PC-3 (cell line): ENCODE measurements at regions not wholly inside any gene's neighbourhood (a gene's known extent, or its start where the extent isn't known, plus 50 kb on each side); places are given as distances from the start of the nearest gene placed in this dataset.

Experiments
- ATAC-seq: fragments of 200-7000 bp; cut with Tn5 transposase; 2 replicates; pipeline ENCODE4 v1.9.1; 2020; ENCODE audit warnings: mild to moderate bottlenecking, moderate library complexity
- BruUV-seq: library from RNA; stranded (reverse); fragments of 400-500 nt; replicated peaks from 2 replicates; lab custom pipeline; 2021; lab: Mats Ljungman, UMichigan
- CTCF ChIA-PET: fragments of 300-600 bp; sonication (Branson Sonifier 250); formaldehyde crosslinking; loops from one replicate; lab custom pipeline; 2022; ENCODE audit warnings: antibody characterized with exemption; lab: Charles Lee
- POLR2A ChIA-PET: fragments of 300-600 bp; sonication (Branson Sonifier 250); formaldehyde crosslinking; loops from one replicate; lab custom pipeline; 2022; ENCODE audit warnings: antibody characterized with exemption; ENCODE audit not compliant: unreplicated experiment; lab: Charles Lee
- DNase-seq: peaks from one replicate; pipeline ENCODE4 v3.0.0-alpha.2; 2015
- H2AFZ ChIP-seq: fragments of 300-600 bp; sonication (generic); 2 replicates; pipeline ENCODE4 v1.6.0; 2016; ENCODE audit warnings: antibody characterized with exemption, low read length
- H3F3A ChIP-seq: fragments of 300-600 bp; sonication (generic); one replicate; pipeline ENCODE4 v1.6.0; 2017; ENCODE audit warnings: antibody characterized with exemption, low read length, control low read depth, mild to moderate bottlenecking; ENCODE audit not compliant: unreplicated experiment
- H3K27ac ChIP-seq: fragments of 300-600 bp; sonication (generic); 2 replicates; pipeline ENCODE4 v1.5.1; 2016; ENCODE audit warnings: mild to moderate bottlenecking, low read length
- H3K27me3 ChIP-seq: fragments of 300-600 bp; sonication (generic); 2 replicates; pipeline ENCODE4 v1.6.1; 2016; ENCODE audit warnings: low read length, mixed read lengths
- H3K36me3 ChIP-seq: fragments of 300-600 bp; sonication (generic); 2 replicates; pipeline ENCODE4 v1.6.1; 2016; ENCODE audit warnings: low read depth, mixed run types, low read length, mixed read lengths
- H3K4me1 ChIP-seq: fragments of 300-600 bp; sonication (generic); 2 replicates; pipeline ENCODE4 v1.5.1; 2016; ENCODE audit warnings: low read length; ENCODE audit not compliant: insufficient read depth
- H3K4me2 ChIP-seq: fragments of 300-600 bp; sonication (generic); 2 replicates; pipeline ENCODE4 v1.6.0; 2016; ENCODE audit warnings: low read length
- H3K4me3 ChIP-seq: fragments of 300-600 bp; sonication (generic); 2 replicates; pipeline ENCODE4 v1.5.1; 2016; ENCODE audit warnings: mild to moderate bottlenecking, low read length, mixed read lengths
- H3K79me2 ChIP-seq: fragments of 300-600 bp; sonication (generic); 2 replicates; pipeline ENCODE4 v1.6.1; 2017; ENCODE audit warnings: low read length, mixed read lengths
- H3K9ac ChIP-seq: fragments of 300-600 bp; sonication (generic); 2 replicates; pipeline ENCODE4 v1.6.0; 2016; ENCODE audit warnings: mild to moderate bottlenecking, low read length
- H3K9me2 ChIP-seq: fragments of 300-600 bp; sonication (generic); replicated peaks from 2 replicates; pipeline ENCODE4 v1.6.1; 2016; ENCODE audit warnings: mixed run types, low read length, mixed read lengths
- H3K9me3 ChIP-seq: fragments of 300-600 bp; sonication (generic); 2 replicates; pipeline ENCODE4 v1.6.1; 2016; ENCODE audit warnings: low read length, mixed read lengths
- H4K20me1 ChIP-seq: fragments of 300-600 bp; sonication (generic); 2 replicates; pipeline ENCODE4 v1.6.1; 2016; ENCODE audit warnings: low read length, mixed read lengths
- CTCF ChIP-seq: fragments of 300-600 bp; sonication (generic); conservative IDR thresholded peaks from 2 replicates; pipeline ENCODE4 v1.5.1; 2017; ENCODE audit warnings: antibody characterized with exemption, low read depth, mild to moderate bottlenecking, low read length
- EZH2 ChIP-seq: fragments of 300-600 bp; sonication (generic); IDR thresholded peaks from one replicate; pipeline ENCODE4 v1.6.1; 2017; ENCODE audit warnings: antibody characterized with exemption, mild to moderate bottlenecking, low read length; ENCODE audit not compliant: unreplicated experiment
- EZH2phosphoT487 ChIP-seq: fragments of 300-600 bp; sonication (generic); IDR thresholded peaks from 2 replicates; pipeline ENCODE4 v1.6.1; 2018; ENCODE audit warnings: mild to moderate bottlenecking, antibody characterized with exemption, low read length, borderline replicate concordance
- intact Hi-C: fragments of 100-400 bp; cut with micrococcal nuclease; formaldehyde crosslinking; loops from 2 replicates; pipeline ENCODE4 v1.9.0; 2023

- Histone ChIP-seq H3K27me3 (no peaks in the 10 kb centered on the region), H2AFZ (no peak overlapping the region), H3K27ac (no peak overlapping the region), H3K9me3 (no peaks in the 10 kb centered on the region), H3K4me1 (no peaks in the 10 kb centered on the region), H3K9ac (no peak overlapping the region), H3F3A (no peaks in the 10 kb centered on the region), H3K4me3 (no peak overlapping the region), H4K20me1 (no peaks in the 10 kb centered on the region), H3K36me3 (no peaks in the 10 kb centered on the region), H3K4me2 (no peak overlapping the region), H3K9me2 (no peaks in the 10 kb centered on the region), H3K79me2 (no peaks in the 10 kb centered on the region)
- ATAC-seq (no peak), DNase-seq (no peak)
- TF ChIP-seq CTCF (no peak), EZH2phosphoT487 (no peak)
- CTCF ChIA-PET: no interaction called here
- BruUV-seq: no TSS peak
- POLR2A ChIA-PET: no interaction called here
- intact Hi-C loops: no loop called here
Observed at GRCh38 chr18:60775978-60776377, 403.4 kb upstream of the MC4R start.

GRCh38 chr18:60784161-60784560 is 411.6 kb upstream of the MC4R start:
- Histone ChIP-seq H3K27ac (no peak overlapping the region), H2AFZ (no peak overlapping the region), H3K4me2 (no peak overlapping the region), H3K9me2 (no peaks in the 10 kb centered on the region), H3K79me2 (no peaks in the 10 kb centered on the region), H3K27me3 (peaks cover 14% of the 10 kb centered on the region), H3K9ac (no peak overlapping the region), H3K4me1 (no peaks in the 10 kb centered on the region), H3K4me3 (no peak overlapping the region), H3K9me3 (no peaks in the 10 kb centered on the region), H4K20me1 (no peaks in the 10 kb centered on the region), H3F3A (no peaks in the 10 kb centered on the region), H3K36me3 (no peaks in the 10 kb centered on the region)
- ATAC-seq (no peak), DNase-seq (no peak)
- no peak for TF ChIP-seq EZH2phosphoT487
- TF ChIP-seq EZH2: no peak
- TF ChIP-seq CTCF: no peak
- ChIA-PET CTCF (no interaction called here), POLR2A (no interaction called here)
- intact Hi-C loops: no loop called here
- no TSS peak for BruUV-seq

- no peak overlapping the region for H3K4me2 ChIP-seq
- H4K20me1 ChIP-seq: no peaks in the 10 kb centered on the region
- H3K4me3 ChIP-seq: no peak overlapping the region
- ChIA-PET CTCF (no interaction called here), POLR2A (no interaction called here)
- no peaks in the 10 kb centered on the region for H3F3A ChIP-seq
- ATAC-seq (no peak), DNase-seq (no peak)
- H3K79me2 ChIP-seq: no peaks in the 10 kb centered on the region
- TF ChIP-seq EZH2phosphoT487: no peak
- no peak for TF ChIP-seq EZH2
- no peak for TF ChIP-seq CTCF
- BruUV-seq: no TSS peak
- H3K27ac ChIP-seq: no peak overlapping the region
- H3K9me3 ChIP-seq: no peaks in the 10 kb centered on the region
- no peaks in the 10 kb centered on the region for H3K9me2 ChIP-seq
- peaks cover 11% of the 10 kb centered on the region; the same call in 1 of the 2 replicates for H3K27me3 ChIP-seq
- H2AFZ ChIP-seq: no peak overlapping the region
- no peaks in the 10 kb centered on the region for H3K36me3 ChIP-seq
- no peaks in the 10 kb centered on the region for H3K4me1 ChIP-seq
- intact Hi-C loops: no loop called here
- no peak overlapping the region for H3K9ac ChIP-seq
Observed at GRCh38 chr18:60794802-60795201, 422.2 kb upstream of the MC4R start.
